ENCODE measurements at regions not wholly inside any gene's neighbourhood (a gene's known extent, or its start where the extent isn't known, plus 50 kb on each side); places are given as distances from the start of the nearest gene placed in this dataset.
A peak's percentile ranks its signal among the peaks of the same experiment; 100 is the strongest.

GRCh38 chr2:56099963-56100362, 83.8 kb upstream of the CCDC85A start:
- DNase-seq (ENCODE audit: low spot score) (no peak), FAIRE-seq (no peak)

GRCh38 chr2:56100791-56101312, 82.9 kb upstream of the CCDC85A start:
- FAIRE-seq (no peak), DNase-seq (ENCODE audit: low spot score) (no peak)

GRCh38 chr2:56102098-56102497, 81.7 kb upstream of the CCDC85A start:
- no peak for DNase-seq (ENCODE audit: low spot score)
- no peak for FAIRE-seq

GRCh38 chr2:56102866-56103265, 80.9 kb upstream of the CCDC85A start:
- DNase-seq (ENCODE audit: low spot score) (no peak), FAIRE-seq (no peak)

- DNase-seq (ENCODE audit: low spot score) (no peak), FAIRE-seq (no peak)
Measured at GRCh38 chr2:56104962-56105361, 78.8 kb upstream of the CCDC85A start.

GRCh38 chr2:56107502-56108220, 76.1 kb upstream of the CCDC85A start:
- DNase-seq (ENCODE audit: low spot score) (no peak), FAIRE-seq (no peak)

- DNase-seq (ENCODE audit: low spot score): no peak
- FAIRE-seq: no peak
Measured at GRCh38 chr2:56108806-56109205, 75.0 kb upstream of the CCDC85A start.

- no peak for FAIRE-seq
- no peak for DNase-seq (ENCODE audit: low spot score)
Measured at GRCh38 chr2:56109994-56110393, 73.8 kb upstream of the CCDC85A start.

GRCh38 chr2:56113382-56113975, 70.3 kb upstream of the CCDC85A start:
- FAIRE-seq: no peak

GRCh38 chr2:56117764-56118163, 66.0 kb upstream of the CCDC85A start:
- DNase-seq (ENCODE audit: low spot score) (no peak), FAIRE-seq (no peak)

More at GRCh38 chr2:56113382-56113975, 70.3 kb upstream of the CCDC85A start:
- DNase-seq (ENCODE audit: low spot score): no peak

- FAIRE-seq (no peak), DNase-seq (ENCODE audit: low spot score) (no peak)
Measured at GRCh38 chr2:56118474-56118873, 65.3 kb upstream of the CCDC85A start.

- FAIRE-seq (no peak), DNase-seq (ENCODE audit: low spot score) (no peak)
Measured at GRCh38 chr2:56121995-56122394, 61.8 kb upstream of the CCDC85A start.

- FAIRE-seq: no peak
- no peak for DNase-seq (ENCODE audit: low spot score)
Measured at GRCh38 chr2:56123538-56123937, 60.3 kb upstream of the CCDC85A start.

- FAIRE-seq: no peak
- DNase-seq (ENCODE audit: low spot score): no peak
Measured at GRCh38 chr2:56127010-56127409, 56.8 kb upstream of the CCDC85A start.

- no peak for DNase-seq (ENCODE audit: low spot score)
- no peak for FAIRE-seq
Measured at GRCh38 chr2:56127463-56128152, 56.2 kb upstream of the CCDC85A start.

GRCh38 chr2:56128235-56128634, 55.6 kb upstream of the CCDC85A start:
- FAIRE-seq: no peak
- DNase-seq (ENCODE audit: low spot score): no peak

GRCh38 chr2:56130463-56131070, 53.2 kb upstream of the CCDC85A start:
- FAIRE-seq (no peak), DNase-seq (ENCODE audit: low spot score) (peak; percentile 11)

GRCh38 chr2:56132138-56132537, 51.7 kb upstream of the CCDC85A start:
- DNase-seq (ENCODE audit: low spot score): peak; percentile 38
- FAIRE-seq: peak; percentile 68

GRCh38 chr2:56133441-56133840, 50.3 kb upstream of the CCDC85A start:
- no peak for FAIRE-seq
- no peak for DNase-seq (ENCODE audit: low spot score)

- FAIRE-seq (no peak), DNase-seq (ENCODE audit: low spot score) (no peak)
Measured at GRCh38 chr2:56133931-56134629, 49.7 kb upstream of the CCDC85A start.

Measured in RCC 7860 (cell line).